ENCODE measurements at regions not wholly inside any gene's neighbourhood (a gene's known extent, or its start where the extent isn't known, plus 50 kb on each side); places are given as distances from the start of the nearest gene placed in this dataset.

DNA sequence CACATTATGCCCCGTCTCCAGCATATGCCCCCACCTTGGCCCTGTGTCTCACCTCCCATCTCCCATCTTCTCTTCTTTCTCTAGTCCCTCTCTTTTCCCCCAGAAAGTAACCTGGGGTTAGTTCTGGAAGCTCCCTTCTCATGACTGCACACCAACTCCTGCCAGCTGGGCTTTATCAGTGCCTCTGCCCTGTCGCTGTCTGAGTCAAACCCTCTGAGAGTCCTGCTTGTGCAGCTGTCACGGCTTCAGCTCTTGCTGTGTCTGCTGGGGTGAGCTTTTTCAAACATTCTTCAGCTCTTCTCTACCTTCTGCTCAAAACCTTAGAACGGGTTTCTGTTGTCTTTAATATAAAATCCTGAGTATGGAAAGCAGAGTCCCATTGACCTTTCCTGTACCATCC is 304.5 kb upstream of the B3GAT1 start:
- in situ Hi-C loops (cut with HindIII; ENCODE audit: low sequenced_read_pairs): no loop called here

DNA sequence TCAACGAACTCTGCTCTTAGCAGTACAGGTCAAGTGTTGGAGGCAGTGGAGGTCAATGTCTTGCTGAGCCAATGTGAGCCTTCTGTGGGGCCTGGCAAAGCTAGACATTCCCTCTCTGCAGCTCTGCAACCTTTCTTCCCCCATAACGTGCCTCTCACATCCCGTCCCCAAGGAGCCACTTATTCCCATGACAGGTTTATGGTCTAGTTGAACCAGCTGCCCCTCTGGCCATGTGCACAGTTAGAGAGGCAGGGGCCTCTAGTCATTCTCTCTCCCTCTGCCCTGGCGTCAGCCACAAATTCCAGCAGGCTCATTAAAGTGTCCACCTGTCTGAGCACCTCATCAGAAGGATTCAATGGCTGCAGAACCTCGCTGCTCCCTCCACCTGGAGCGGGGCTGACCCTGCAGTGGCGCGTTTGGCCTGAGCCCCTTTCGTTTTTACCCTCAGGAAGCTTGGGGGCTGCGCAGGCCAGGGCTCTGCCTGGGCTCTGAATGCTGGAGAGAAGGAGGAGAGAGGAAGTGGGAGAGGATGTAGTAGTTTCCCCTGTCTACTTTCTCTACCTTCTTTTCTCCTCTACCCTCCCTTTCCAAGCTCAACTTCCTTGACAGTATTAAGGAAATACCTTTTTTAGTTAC is 302.1 kb upstream of the B3GAT1 start:
- in situ Hi-C loops (cut with HindIII; ENCODE audit: low sequenced_read_pairs): no loop called here

DNA sequence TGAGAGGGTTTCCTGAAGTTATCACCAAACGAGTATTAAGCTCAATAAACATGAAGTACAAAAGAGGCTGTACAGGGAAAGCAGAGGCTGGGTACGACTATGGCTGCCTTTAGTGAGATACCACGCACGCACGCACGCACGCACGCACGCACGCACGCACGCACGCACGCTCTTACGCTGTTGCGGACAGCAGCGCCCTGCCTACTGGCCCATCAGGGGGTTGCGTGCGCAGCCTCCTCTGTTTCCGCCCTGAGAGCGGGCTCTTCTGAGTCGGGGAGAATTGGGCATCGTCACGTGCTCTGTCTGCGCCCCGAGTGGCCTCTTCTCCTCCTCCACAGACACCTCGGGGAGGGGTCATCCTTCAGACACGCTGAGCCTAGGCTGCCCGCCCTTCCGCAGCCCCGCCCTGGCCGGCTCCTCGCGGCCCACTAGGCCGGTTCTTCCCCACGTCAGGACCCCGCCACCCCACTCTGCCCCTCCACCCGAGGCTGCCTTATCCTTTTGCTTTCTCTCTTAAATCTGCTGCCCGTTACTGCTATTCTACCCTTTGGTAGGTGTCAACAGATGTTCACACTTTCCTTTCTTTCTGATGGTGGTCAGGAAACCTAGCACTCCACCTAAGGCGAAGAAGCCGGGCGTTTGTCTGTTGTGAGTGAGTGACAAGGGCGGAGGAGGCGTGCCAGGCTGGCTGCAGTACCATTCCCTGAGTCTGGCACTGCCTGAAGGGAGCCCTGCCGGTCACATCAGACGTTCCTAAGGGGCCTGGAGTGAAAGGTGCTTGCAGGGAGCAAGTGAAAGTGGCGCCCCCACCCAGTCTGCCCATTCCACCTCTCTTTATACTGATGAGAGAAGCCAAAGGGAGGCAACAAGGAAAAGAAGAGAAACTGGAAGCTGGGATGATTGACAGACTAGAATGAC is 300.4 kb upstream of the B3GAT1 start:
- in situ Hi-C loops (cut with HindIII; ENCODE audit: low sequenced_read_pairs): no loop called here

DNA sequence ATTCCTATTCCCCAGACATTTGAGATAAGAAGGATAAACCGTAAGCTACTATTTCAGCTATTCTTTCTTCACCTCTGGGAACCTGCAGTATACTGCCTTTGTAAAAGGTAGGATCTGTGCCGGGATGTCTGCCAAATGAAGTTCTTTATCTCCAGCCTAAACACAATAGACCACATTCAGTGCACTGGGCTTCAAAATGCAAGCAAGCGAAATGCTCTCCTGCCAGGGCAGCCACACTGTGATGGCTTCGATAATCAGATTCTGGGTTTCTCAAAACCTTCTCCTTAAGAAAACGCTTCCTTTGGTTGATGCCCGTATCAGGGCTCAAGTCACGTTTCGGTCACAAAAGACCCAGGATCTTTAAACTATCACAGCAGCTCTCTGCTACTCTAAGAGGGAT is 299.5 kb upstream of the B3GAT1 start:
- in situ Hi-C loops (cut with HindIII; ENCODE audit: low sequenced_read_pairs): no loop called here

DNA sequence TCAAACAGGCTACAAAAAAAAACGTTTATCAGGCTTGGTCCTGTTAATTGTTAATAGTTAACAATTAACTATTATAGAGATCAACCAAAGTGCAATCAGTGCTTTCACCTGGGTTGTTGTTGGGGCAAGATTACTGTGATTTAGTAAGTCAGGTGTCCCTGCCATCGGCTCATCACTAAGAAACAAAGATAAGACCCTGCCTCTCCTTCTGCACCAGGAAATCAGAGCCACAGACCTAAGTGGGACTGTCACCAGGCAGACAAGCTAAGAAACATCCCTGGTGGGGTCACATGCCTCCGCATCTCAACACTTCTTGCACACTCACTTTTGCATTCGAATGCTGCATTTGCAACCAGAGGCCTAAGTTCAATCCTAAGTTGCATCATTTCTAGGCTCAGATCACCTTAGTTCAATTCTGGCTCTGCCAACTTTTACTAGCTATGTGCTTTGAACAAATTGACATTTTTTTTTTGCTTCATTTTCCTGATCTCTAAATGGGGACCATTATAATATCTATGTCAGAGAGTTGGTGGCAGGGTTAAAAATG is 298.9 kb upstream of the B3GAT1 start:
- in situ Hi-C loops (cut with HindIII; ENCODE audit: low sequenced_read_pairs): no loop called here

DNA sequence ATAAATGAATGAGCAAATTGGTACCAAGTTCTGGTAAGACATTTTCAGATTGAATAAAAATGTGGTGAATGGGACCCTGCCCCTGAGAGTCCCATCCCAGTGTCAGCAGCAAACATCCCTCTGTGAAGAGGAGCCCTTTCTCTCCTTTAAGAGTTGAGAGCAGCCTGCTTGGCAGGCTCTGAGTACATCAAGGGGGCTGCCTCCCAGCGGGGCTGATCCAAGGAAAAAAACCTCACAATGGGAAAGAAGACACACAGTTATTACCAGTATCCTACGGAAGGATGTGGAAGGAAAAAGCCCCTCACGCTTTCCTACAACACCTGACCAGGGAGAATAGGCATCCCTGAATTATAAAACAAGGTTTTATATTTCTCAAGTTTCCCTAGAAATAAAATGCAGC is 293.8 kb upstream of the B3GAT1 start:
- in situ Hi-C loops (cut with HindIII; ENCODE audit: low sequenced_read_pairs): no loop called here

DNA sequence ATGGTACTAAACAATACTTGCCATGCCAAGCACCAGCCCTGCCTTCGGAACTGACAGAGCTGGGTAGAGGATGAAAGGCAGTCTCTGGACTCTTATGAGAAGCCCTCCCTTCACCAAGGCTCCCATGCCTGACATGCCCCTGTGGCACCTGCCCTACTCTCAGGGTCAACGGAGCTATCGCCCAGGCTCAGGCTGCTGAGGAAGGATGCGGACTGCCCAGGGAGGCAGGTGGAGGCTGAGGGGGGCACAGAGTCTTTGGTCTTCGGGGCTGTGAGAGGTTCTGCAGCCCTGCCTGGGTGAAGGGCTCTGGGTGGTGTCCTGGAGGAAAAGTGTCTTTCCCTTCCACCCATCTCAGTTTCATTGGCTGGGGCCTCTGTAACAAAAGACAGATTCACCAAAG is 290.8 kb upstream of the B3GAT1 start:
- in situ Hi-C loops (cut with HindIII; ENCODE audit: low sequenced_read_pairs): no loop called here

DNA sequence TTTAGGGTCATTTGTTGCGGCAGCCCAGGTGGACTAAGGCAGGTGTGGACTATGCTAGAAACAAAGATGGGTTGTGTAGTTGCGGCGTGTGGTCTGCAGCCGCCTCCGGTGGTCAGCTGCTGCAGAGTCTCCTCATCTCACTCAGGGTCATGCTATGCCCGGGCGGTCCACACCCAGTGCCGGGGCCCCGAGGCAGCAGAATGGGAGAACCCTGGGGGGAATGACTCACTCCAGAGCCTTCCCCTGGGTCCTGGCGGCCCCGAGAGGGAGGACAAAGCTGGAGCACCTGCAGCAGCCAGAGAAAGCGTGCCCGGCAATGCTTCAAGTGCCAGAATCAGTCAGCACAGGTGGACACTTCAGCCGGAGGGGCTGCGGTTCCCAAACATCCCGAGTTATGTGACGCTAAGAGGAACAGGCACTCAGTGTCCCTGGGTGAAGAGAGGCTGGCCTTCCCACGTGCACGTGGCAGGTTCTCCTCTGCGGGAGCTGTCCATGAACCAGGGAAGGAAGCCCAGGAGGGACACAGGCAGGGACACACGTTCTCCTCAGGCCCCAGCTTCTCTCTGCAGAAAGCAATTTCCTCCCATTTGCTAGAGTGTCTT is 289.6 kb upstream of the B3GAT1 start:
- in situ Hi-C loops (cut with HindIII; ENCODE audit: low sequenced_read_pairs): no loop called here

DNA sequence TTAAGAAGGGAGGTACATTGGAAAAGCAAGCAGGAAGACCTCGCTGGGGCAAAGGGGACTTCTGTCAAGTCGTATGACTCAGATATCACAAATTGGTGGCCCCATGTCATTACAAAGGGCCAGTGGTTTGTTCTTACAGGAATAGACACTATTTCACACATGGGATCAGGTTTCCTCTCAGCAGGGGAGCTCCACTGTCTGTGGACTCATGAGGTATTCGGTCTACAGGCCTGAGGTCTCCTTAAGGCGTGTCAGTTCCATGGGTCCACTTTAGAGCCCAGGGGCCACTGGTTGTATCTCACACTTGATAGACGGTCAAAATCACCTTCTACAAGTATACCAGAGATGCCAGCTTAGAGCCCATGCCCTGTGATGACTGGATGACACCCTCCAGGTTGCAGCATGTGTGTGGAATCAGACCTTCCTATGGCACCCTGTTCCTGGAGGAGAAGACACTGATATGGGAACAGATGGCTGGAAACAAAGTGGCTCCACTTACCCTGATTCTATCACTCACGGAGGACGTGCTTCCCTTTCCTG is 288.1 kb upstream of the B3GAT1 start:
- in situ Hi-C loops (cut with HindIII; ENCODE audit: low sequenced_read_pairs): no loop called here

DNA sequence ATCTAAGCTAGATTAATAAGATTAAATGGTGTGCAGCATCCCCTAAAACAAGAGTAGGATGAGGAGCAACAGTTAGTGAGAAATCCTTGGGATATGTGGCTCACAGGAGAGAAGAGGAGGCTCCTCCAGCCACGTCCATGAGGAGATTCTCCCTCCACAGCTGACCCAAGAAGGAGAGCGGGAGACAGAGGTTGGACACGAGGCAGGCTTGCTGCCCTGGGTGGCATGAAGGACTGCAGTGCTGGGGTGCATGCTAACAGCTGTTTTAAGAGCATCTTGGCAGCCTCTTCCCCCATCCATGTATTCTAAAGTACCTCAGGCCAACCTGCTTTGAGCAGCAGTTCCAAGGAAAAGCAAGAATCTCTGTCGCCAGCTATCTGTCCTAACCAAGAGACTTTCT is 284.4 kb upstream of the B3GAT1 start:
- in situ Hi-C loops (cut with HindIII; ENCODE audit: low sequenced_read_pairs): no loop called here

DNA sequence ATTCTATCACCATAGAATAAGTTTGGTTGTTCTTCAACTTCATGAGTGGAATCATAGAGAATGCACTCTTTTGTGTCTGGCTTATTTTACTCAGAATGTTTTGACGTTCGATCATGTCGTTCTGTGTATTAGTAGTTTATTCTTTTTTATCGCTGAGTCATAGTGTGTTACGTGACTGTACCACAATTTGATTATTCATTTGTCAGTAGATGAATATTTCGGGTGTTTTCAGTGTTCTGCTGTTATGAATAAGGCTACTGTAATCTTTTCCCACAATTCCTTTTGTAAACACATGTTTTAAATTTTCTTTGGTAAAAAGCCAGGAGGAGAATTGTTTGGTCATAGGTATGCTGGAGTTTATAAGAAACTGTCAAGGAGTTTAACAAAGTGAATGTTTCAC is 279.9 kb upstream of the B3GAT1 start:
- in situ Hi-C loops (cut with HindIII; ENCODE audit: low sequenced_read_pairs): no loop called here

DNA sequence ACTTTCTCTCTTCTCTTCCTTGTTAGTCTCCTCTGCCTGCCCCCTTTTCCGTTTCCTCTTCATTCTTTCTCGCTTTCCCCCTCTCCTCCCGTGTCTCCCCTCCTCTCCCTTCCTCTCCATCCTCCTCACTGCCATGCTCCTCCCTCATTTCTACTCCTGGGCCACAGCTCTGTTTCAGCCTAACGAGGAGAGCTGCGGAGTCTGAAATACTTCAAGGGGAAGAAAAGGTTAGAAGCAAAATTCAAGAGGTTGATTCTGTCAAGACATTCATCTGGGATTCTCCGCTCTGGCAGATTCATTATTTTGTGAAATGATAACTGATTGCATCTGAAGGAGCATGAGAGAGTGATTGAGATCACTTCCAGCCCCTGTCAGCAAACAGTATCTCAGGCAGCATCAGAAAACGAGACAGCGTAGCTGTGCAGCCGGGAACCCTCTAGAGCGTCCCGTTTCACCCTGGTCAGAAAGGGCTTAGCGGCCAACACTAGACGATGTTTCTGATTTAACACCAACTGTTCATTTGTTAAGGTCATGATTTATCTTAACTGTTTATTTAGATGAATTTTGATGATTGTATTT is 279.3 kb upstream of the B3GAT1 start:
- in situ Hi-C loops (cut with HindIII; ENCODE audit: low sequenced_read_pairs): no loop called here

DNA sequence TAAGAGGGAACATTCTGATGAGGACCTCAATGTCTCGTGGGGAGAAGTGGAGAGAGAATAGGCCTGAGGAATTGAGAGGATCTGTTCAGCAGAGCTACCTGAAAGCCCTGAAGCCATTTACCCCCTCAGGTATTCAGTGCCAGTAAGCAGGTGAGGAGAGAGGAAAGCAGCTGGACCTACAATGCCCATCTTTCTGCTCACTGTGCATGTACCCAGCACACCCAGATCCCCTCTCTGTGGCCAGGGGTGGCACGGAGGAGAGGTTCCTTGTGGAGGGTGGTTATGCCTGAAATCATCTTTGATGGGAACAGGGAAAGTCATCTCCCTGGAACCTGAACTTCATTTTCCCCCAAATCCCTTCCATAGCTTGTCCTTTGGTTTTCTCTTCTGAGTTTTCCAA is 277.8 kb upstream of the B3GAT1 start:
- in situ Hi-C loops (cut with HindIII; ENCODE audit: low sequenced_read_pairs): no loop called here

DNA sequence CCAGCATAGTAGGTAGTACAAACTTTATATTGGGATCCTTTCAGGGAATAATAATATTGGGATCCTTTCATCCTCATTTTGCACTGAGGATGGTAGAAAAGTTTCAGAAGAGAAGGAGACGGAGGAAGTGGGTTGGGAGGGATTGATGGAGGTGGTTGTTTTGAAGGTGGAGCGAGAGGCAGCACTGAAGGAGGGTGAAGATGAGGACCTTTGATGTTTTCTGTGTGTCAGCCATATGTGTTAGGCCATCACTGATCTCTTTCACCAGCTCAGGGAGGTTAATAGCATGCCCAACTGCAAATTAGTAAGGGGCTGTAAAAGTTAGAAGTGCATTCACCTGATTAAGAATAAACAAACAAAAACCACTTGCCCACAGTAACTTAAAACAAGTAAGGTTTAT is 275.5 kb upstream of the B3GAT1 start:
- in situ Hi-C loops (cut with HindIII; ENCODE audit: low sequenced_read_pairs): no loop called here

DNA sequence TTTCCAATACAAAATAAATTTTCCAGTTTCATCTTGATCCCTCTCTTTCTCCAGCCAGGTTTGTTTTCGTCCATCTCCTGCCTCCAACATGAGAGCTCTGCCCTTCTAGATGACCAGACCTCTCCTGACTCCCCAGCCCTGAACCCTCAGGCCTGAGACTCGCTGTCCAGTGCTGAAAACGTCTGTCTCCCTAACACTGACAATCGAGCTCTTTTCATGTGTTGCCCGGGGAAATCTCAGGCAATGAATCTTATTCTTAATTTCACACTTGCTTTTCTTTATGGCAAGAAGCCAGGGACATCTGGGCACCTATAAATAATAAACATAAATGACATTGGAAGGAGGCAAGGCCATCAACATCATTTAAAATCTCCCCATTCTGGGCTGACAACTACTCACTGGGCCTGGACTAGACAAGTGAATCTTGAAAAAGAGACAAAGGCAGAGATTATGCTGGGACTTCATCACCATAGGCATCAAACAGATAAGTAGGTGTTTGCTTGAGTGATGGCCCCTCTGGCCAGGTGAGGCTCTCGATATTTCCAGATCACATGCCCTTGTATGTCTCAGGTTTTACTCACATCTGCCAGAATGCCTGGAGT is 274.5 kb upstream of the B3GAT1 start:
- in situ Hi-C loops (cut with HindIII; ENCODE audit: low sequenced_read_pairs): no loop called here

DNA sequence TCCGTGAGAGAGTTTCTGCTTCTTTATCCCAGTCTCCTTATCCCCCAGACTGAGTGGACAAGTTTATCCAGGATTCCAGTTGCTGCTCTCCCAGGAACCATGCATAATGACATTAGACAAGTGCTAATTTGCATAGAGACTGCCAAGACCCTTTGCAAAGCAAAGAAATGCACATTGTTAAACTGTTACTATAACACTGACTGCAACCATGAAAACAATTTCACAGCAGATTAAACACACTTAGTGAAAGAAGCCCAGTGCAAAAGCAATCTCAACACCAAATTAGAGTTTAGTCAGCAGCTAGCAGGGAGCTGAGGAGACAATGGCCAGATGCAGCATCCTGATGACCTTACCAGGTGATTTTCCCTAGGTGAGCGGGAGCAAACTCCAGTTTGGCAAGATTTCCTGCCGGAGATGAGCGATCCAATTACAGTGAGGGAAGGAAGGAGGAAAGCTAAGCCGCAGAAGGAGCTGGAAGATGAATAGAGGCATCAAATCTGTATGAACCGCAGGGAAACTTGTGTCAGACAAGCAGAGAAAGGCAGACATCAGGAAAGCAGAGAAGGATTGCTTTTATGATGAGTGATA is 273.8 kb upstream of the B3GAT1 start:
- in situ Hi-C loops (cut with HindIII; ENCODE audit: low sequenced_read_pairs): no loop called here

DNA sequence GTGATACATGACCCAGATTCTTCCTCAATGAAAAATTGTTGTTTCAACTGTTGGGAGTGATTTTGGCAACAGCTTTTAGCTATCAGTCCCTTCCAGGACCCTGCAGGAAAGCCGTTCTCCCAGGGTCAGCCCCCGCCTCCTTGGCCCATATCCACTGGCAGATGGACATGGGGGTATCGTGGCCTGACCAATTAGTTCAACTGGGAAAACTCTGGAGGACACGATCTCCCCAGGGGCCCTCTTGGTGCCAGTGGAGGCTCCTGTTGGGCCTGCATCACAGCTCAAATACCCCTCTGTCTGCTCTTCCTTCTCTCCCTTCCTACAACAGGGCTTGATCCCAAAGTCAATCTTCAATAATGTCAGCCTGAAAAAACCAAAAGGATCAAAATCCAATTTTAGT is 272.5 kb upstream of the B3GAT1 start:
- in situ Hi-C loops (cut with HindIII; ENCODE audit: low sequenced_read_pairs): no loop called here

DNA sequence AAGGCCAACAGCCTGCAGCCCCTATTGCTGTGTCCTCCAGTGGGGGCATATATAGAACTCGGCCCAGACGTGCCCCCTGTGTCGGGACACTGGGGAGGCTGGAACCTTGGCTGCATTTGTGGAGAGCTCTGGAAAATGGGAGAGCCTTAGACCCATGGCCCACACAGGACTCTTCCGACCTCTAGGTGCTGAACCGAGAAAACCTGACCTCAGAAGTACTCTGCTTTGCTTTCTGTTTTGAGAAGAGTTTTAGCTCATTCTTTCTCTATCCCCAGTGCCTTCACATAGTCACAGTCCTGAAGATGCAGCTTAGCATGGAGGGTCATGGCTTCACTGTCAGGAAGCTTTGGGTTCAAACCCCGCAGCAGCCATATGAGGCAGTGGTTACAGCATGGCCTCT is 271.8 kb upstream of the B3GAT1 start:
- in situ Hi-C loops (cut with HindIII; ENCODE audit: low sequenced_read_pairs): no loop called here

DNA sequence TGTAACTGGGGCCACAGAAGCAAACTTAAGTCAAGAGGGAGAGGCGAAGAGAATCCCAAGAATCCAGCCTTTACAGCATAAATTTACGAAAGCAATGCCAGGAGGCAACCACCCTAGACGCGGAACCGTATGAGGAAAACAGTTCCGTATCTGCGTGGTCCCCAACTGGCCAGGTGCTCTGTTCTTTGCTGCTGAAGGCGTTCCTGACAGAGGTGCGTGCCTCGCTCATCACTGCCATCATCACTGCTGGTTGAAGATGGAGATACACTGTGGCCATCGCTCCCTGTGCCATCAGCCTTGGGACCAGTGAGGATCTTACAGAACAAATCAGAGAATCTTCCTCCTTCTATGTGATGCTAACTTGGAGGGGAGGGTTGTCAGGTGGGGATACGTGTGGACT is 270.5 kb upstream of the B3GAT1 start:
- in situ Hi-C loops (cut with HindIII; ENCODE audit: low sequenced_read_pairs): no loop called here

DNA sequence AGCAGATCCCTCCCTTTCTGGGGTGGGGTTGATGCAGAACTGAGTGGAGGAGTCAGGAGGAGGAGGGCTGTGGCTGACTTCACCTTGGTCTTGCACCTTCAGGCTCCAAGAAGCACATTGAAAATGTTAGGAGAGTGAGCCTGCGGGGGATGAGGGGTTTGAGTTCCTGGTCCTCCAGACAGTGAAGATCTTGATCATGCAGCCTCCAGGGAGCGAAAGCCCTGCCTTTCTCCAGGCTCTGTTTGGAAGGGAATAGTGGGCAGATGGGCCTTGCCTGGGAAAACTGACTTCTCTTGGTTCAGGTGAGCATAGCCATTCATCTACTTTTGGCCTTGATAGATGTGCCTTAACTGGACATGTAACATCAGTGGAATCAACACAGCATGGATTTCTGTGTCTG is 267.6 kb upstream of the B3GAT1 start:
- in situ Hi-C loops (cut with HindIII; ENCODE audit: low sequenced_read_pairs): no loop called here
